ENCODE measurements at regions not wholly inside any gene's neighbourhood (a gene's known extent, or its start where the extent isn't known, plus 50 kb on each side); places are given as distances from the start of the nearest gene placed in this dataset.
A peak's percentile ranks its signal among the peaks of the same experiment; 100 is the strongest.

GRCh38 chr13:106981051-106981450 is 413.1 kb upstream of the ARGLU1 start:
- Mint-ChIP-seq H3K4me1 (peaks cover 9% of the 10 kb centered on the region), H3K27ac (no peak overlapping the region), H3K36me3 (ENCODE audit: low read depth) (no peaks in the 10 kb centered on the region), H3K9me3 (no peaks in the 10 kb centered on the region), H3K27me3 (ENCODE audit: low read depth) (no peaks in the 10 kb centered on the region), H3K4me3 (no peak overlapping the region)
- TF ChIP-seq CTCF (IDR thresholded peaks at IDR 0.05; ENCODE audit: unreplicated experiment in 3 of 3) = no peak

GRCh38 chr13:106967391-106967790 is 399.5 kb upstream of the ARGLU1 start:
- H3K27ac Mint-ChIP-seq = no peak overlapping the region
- no peaks in the 10 kb centered on the region for H3K36me3 Mint-ChIP-seq (ENCODE audit: low read depth)
- no peak for TF ChIP-seq CTCF (IDR thresholded peaks at IDR 0.05; ENCODE audit: unreplicated experiment in 3 of 3)
- H3K27me3 Mint-ChIP-seq (ENCODE audit: low read depth) = no peaks in the 10 kb centered on the region
- H3K4me1 Mint-ChIP-seq = no peaks in the 10 kb centered on the region
- H3K9me3 Mint-ChIP-seq = peaks cover 2% of the 10 kb centered on the region
- no peak overlapping the region for H3K4me3 Mint-ChIP-seq

GRCh38 chr13:106963151-106963550 is 395.2 kb upstream of the ARGLU1 start:
- TF ChIP-seq CTCF (IDR thresholded peaks at IDR 0.05; ENCODE audit: unreplicated experiment in 3 of 3) = no peak
- no peak overlapping the region for H3K27ac Mint-ChIP-seq
- no peaks in the 10 kb centered on the region for H3K27me3 Mint-ChIP-seq (ENCODE audit: low read depth)
- no peaks in the 10 kb centered on the region for H3K36me3 Mint-ChIP-seq (ENCODE audit: low read depth)
- no peak overlapping the region for H3K4me3 Mint-ChIP-seq
- no peaks in the 10 kb centered on the region for H3K4me1 Mint-ChIP-seq
- peaks cover 2% of the 10 kb centered on the region for H3K9me3 Mint-ChIP-seq

GRCh38 chr13:106961651-106962050 is 393.7 kb upstream of the ARGLU1 start:
- H3K27me3 Mint-ChIP-seq (ENCODE audit: low read depth) = peaks cover 4% of the 10 kb centered on the region
- no peaks in the 10 kb centered on the region for H3K36me3 Mint-ChIP-seq (ENCODE audit: low read depth)
- H3K27ac Mint-ChIP-seq = no peak overlapping the region
- H3K4me3 Mint-ChIP-seq = no peak overlapping the region
- no peaks in the 10 kb centered on the region for H3K4me1 Mint-ChIP-seq
- no peaks in the 10 kb centered on the region for H3K9me3 Mint-ChIP-seq
- TF ChIP-seq CTCF (IDR thresholded peaks at IDR 0.05; ENCODE audit: unreplicated experiment in 3 of 3) = no peak

- no peak for TF ChIP-seq CTCF (IDR thresholded peaks at IDR 0.05; ENCODE audit: unreplicated experiment in 3 of 3)
- Mint-ChIP-seq H3K9me3 (no peaks in the 10 kb centered on the region), H3K4me1 (no peaks in the 10 kb centered on the region), H3K27me3 (ENCODE audit: low read depth) (peaks cover 4% of the 10 kb centered on the region), H3K4me3 (no peak overlapping the region), H3K36me3 (ENCODE audit: low read depth) (no peaks in the 10 kb centered on the region), H3K27ac (no peak overlapping the region)
Measured at GRCh38 chr13:106961216-106961615, 393.3 kb upstream of the ARGLU1 start.

- no peaks in the 10 kb centered on the region for H3K4me1 Mint-ChIP-seq
- peaks cover 4% of the 10 kb centered on the region for H3K27me3 Mint-ChIP-seq (ENCODE audit: low read depth)
- no peak for TF ChIP-seq CTCF (IDR thresholded peaks at IDR 0.05; ENCODE audit: unreplicated experiment in 3 of 3)
- peak overlapping the region in 2 of 3 experiments; percentile 20 to 66 for H3K27ac Mint-ChIP-seq
- no peak overlapping the region for H3K4me3 Mint-ChIP-seq
- H3K36me3 Mint-ChIP-seq (ENCODE audit: low read depth) = no peaks in the 10 kb centered on the region
- peaks cover 8% of the 10 kb centered on the region for H3K9me3 Mint-ChIP-seq
Measured at GRCh38 chr13:106958621-106959048, 390.7 kb upstream of the ARGLU1 start.
